ENCODE measurements at regions not wholly inside any gene's neighbourhood (a gene's known extent, or its start where the extent isn't known, plus 50 kb on each side); places are given as distances from the start of the nearest gene placed in this dataset.
"Not testable (repeated sequence)": the region's sequence is repeated elsewhere in the genome, so short reads cannot be mapped to it uniquely, and the experiment has no call there.

DNA sequence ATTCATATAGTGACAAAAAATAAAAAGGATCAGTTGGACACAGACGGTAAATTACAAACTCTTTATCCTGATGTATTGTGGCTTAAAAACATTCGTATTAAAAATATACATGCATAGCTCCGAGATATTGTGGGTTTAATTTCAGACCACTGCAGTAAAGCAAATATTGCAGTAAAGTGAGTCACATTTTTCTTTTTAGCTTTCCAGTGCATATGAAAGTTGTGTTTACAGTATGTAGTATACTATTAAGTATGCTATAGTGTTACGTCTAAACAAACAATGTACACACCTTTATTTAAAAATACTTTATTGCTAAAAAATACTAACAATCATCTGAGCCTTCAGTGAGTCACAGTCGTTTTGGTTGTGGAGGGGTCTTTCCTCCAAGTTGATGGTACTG lies 551.8 kb downstream of the CETN3 start:
- DNase-seq: no peak

DNA sequence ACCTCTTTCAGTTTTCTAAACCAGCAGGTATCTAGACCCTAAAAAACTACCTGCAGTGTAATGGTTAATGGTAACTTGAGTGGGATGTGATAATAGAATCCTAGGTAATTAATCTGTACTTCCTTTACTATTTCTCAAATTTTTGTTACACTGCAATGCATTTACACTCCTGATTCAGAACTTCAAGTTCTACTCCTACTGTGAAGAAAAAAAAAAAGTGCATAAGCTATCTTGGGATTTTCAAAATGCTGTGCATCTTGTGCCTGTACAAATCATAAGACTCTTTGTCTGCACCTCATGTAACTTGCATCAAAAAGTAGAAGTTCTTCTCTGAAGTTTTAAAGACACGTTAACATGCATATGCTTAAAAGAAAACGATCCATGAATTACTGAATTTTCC lies 554.1 kb downstream of the CETN3 start:
- DNase-seq: no peak

DNA sequence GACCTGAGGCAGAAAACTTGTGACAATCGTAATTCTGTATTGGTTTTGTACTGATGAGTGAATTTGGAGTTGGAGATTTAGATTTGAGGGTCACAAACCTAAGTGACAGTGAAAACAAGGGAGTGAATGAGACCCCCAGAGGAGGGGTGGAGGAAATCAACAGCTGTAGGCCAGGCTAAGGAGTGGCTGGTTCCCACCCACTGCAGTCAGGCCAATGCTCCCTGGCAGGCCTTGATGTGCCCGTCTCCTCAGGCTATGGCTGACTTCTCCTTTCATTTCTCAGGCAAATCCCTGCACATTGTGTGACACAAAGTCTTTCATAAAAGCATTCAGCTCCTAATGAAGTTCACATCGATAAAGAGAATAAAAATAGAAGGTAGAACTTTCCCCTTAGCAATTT lies 557.6 kb downstream of the CETN3 start:
- DNase-seq: no peak

DNA sequence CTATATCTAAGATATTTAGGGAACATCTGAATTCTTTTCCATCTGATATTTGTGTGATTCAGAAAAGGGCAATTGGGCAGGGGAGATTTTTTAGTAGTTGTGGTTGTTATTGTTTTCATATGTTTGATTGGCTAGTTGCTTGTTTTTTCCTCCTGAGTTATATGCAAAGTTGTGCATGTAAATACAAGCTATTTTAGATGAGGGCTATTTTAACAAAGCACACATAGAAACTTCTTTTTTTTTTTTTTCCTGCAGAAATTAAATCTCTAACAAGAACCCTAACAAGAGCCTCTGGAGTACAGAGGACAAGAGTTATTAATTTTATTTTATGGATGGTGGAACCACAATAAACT lies 559.1 kb downstream of the CETN3 start:
- no peak for DNase-seq

DNA sequence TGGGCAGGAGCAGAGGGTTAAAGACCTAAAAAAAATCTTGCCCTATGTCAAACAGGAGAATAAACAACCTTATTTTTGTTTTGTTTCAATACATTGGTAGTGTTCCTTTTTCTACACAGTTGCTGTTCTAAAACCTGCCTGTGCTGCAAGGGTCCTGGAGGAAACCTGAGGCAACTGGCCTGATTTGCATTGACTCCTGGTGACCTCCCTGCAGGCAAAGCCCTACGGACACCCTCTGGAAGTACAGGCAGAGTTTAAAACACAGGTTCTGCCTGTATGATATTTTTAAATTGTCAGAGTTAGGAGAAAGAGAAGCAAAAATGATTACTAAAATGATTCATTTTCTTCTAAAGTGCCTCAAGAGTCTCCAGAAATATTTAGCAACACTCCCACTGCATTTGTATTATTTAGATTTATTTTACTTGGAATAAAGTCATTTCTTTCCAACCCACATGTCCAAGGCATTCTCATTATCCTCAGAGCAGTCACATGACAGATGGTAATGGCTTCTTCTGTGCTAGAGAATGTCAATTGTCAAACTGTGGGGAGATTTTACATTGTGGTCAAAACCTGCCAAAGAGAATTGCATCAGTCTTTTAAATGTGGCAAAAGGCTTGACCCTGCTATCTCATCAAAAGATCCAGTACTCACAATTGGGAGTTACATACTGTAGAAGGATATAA lies 559.6 kb downstream of the CETN3 start:
- peak in 1 of 58 donors; percentile 3 for DNase-seq

DNA sequence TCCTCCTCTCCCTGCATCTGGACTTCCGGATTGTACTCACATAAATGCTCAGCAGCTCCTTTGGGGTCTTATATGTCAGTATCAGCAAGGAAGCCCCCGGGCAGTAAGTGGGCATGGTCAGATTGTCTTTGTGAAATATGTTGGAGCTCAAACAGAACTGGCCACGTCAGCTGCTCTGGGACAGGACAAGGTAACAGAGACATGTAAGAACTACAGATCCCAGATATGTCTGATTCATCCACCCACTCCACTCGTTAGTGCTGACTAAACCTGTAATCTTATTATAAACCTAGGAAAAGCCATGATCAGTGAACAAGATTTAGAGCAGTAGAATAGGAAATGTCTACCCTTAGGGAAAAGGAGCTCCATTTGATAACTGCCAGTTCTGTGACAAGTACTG lies 561.8 kb downstream of the CETN3 start:
- DNase-seq: no peak

DNA sequence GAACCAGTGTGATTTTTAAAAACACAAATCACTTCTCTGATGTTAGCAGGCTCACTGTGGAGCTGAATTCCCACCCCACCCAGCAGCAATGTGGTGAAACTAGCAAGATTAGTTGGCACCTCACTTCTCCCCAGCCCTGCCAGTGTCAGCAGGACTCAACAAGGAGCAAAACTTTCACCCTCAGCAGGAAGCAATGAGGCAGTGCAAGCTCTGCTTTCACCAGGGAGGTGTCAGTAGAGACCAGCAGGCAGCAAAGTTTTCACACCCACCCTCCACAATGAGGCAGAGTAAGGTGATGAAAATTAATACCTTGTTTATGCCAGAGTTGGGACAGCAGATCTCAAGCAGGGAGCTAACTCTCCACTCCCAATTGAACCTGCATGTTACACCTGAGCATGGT lies 565.0 kb downstream of the CETN3 start:
- DNase-seq: no peak

DNA sequence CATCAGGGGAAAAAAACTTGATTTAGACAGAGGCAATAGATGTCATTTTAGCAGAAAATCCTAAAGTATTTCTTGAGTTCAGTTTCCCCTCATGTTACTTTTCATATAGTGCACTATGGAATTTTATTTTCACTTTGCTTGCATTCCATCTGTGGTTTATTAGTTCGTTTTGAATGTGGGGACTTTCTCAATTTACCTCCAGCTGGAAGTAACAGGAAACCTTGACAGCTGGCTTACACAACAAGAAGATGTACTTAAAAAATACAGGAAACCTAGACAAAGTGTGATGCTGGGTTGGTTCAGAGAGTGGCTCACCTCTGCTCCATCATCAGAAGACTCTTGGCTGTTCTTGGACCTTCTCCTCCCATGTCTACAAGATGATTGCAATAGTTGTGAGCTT lies 567.0 kb downstream of the CETN3 start:
- DNase-seq: no peak

DNA sequence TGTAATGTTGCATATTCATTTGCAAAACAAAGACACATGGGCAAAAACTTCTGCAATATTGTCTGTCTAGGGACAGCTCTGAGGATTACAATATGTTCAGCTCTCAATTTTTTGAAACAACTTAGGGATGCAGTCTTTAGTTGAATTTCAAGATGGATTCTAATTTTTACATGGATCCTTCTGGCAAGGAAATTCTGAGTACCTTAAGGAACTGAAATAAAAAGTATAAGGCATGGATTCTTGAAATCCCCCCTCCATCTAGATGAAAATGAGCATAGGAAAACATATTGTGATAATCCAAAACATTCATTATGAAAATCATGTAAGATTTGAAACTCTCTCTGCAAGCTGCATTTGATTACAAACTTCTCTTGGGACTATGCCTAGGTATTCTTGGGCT lies 568.6 kb downstream of the CETN3 start:
- no peak for DNase-seq

DNA sequence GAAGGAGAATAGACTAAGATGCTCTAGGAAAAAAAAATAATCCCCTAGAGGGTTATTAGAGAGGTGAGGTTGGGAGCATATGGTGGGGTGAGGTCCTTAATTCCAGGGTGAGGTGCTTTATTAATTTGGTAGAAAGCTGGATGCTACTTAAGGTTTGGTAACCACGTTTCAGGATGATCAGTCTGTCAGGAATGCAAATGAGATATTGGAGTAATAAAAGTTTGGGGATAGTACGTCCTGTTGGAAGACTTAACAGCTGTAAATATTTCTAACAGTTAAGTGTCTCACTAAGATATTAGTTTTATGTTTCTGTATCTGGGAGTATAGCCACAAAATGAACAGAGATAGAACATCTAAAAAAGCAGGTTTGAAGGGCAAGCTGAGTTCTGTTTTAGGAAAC lies 578.9 kb downstream of the CETN3 start:
- no peak for DNase-seq

DNA sequence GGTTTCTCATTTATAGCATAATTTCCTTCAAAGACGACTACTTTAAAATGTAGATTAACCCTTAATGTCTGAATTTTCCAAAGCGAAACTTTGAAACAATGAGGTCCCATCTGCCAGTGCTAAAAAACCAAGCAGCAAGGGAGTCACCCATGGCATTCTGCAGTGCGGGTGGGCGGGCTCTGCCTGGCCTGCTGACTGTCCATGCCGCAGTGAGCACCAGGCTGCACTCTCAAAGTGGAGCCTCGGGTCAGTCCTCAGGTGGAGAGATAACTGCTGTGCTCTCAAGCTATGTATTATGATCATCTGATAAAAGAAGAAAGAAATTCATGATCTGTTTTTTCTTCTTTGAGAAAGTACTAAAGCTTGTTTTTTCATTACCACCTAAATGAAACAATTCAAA lies 581.6 kb downstream of the CETN3 start:
- DNase-seq: no peak

DNA sequence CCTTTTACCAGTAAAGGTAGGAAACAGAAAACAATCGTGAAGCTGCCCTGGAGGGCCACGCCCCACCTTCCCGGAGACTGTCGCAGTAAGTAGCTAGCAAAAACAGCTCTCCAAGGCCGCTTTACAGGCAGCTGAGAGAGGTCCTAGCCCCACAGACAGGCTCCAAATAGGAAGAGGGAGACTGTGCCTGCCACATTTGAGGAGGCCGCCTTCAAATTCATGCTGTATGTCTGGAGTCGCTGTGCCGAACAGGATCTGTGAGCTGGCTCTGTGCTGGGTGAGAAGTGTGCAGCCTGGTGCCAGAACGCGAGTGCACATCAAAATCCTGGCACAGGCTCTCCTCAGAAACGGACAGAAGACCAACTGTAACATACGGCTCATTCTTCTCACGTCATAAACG lies 582.2 kb downstream of the CETN3 start:
- peak in 25 of 58 donors; percentile 1 to 62 (median 16) for DNase-seq

DNA sequence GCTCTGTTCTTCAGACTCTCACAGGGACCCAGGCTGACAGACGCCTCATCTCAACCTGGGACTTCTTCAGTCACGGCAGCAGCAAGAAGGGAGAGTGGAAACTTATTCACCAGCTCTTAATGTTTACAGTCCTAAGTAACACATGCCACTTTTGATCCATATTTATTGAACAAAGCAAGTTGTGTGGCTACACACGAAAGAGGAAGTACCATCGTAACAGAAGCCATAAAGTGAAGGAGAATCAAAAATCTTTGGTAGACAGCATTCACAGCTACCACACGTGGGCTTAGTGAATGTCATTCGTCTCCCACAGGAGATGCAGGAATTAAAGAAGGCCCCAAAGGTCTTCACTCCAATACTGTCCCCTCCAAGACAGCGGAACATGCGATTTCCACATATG lies 582.6 kb downstream of the CETN3 start:
- no peak for DNase-seq

DNA sequence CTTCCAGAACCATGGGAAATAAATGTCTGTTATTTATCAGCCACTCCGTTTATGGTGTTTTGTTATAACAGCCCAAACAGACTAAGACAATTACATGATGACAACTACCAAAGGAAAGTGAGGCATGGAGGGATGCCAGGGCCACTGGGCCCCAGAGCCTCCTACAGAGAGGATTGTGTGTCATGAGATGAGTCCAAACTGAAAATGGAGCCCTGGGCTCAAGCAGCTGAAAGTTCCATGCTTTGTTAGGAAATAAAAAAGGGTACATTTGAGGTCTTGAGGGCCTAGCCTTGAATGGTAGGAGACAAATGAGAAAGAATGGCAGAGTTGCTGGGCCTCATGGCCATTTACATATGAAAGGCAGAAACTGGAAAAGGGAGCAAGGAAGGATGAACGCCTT lies 586.5 kb downstream of the CETN3 start:
- DNase-seq: no peak

DNA sequence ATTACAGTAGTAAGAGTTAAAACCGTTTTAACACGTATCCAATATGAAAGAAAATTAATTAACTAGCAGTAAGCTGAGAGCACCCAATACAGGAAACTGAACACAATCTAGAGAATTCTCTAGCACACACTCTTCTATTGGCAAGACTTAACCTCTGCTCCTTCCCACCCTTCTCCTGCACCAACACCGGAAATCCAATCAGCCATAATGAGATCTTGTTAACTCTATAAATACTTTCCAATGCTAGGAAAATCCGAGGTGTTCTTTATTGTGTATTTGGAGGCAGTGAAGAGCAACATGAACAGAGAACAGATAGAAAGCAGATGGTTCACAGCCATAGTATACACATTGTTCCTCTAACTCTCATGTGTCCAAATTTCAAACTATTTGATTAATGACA lies 591.7 kb downstream of the CETN3 start:
- DNase-seq: no peak

DNA sequence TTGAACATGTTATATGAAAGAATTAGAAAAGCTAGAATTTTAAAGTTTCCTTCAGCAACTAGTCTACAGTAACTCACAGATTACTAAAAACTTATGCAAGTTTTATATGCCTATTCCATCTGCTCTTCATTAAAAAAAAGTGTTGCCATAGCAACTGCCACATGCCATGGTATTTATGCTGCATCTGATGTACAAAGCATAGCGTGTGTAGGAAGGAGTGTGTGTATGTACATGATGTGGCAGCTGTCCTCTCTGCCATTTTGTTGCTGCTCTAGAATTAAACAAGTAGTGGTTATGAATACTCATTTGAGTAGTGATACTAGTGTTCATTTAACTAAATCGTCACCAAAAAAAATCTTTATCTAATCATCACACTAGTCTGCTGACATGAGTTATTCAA lies 593.5 kb downstream of the CETN3 start:
- DNase-seq: peak in 18 of 58 donors; percentile 1 to 73 (median 4)

DNA sequence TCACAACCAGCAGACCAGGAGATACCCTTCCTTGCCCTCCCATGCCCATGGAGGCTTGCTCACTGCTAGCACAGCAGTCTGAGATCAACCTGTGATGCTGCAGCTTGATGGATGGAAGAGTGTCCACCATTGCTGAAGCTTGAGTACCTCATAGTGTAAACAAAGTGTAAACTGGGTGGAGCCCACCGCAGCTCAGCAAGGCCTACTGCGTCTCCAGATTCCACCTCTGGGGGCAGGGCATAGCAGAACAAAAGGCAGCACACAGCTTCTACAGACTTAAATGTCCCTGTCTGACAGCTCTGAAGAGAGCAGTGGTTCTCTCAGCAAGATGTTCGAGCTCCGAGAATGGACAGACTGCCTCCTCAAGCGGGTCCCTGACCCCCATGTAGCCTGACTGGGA lies 608.8 kb downstream of the CETN3 start:
- not testable (repeated sequence) for DNase-seq

DNA sequence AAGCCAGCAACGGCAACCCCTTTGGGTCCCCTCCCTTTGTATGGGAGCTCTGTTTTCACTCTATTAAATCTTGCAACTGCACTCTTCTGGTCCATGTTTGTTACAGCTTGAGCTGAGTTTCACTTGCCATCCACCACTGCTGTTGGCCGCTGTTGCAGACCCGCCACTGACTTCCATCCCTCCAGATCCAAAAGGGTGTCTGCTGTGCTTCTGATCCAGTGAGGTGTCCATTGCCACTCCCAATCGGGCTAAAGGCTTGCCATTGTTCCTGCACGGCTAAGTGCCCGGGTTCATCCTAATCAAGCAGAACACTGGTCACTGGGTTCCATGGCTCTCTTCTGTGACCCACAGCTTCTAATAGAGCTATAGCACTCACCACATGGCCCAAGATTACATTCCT lies 615.1 kb downstream of the CETN3 start:
- DNase-seq: not testable (repeated sequence)

DNA sequence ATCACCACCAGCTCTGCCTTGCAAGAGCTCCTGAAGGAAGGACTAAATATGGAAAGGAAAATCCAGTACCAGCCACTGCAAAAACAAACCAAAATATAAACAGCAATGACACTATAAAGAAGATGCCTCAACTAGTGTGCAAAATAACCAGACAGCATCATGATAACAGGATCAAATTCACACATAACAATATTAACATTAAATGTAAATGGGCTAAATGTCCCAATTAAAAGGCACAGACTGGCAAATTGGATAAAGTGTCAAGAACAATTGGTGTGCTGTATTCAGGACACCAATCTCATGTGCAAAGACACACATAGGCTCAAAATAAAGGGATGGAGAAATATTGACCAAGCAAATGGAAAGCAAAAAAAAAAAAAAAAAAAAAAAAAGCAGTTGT lies 629.8 kb downstream of the CETN3 start:
- not testable (repeated sequence) for DNase-seq

DNA sequence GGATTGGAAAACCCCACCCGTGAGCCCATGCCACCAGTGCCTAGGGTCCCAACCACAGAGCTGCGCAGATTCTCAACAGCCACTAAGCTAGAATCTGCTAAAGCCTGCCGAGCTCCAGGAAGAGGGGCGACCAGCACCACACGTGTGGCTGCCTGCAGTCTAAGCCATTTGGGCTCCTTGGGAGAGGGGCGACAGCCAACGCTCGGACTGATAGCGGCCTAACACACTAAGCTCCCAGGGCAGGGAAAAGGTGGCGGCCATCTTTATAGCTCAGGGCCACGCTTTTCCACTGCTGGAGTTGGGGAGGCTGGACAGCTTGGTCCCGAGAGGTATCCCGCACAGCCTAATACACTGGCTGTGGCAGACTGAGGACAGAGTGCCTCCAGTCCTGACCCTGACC lies 631.8 kb downstream of the CETN3 start:
- no peak for DNase-seq

DNA sequence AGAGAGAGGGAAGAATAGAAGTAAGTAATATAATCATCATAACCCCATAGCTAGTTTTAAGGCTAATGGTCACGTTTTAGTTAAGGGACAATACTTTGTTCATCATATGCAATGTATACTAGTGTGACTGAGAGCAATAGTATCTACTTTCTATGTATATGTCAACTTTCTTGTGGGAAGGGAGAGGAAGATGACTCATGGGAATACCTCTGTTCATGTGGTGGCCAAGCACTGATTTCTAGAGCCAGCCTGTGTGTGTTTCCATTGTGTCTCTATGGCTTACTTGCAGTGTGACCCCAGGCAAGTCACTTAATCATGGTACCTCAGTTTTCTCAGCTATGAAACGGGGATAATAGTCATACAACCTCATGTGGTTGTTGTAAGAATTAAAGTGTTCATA lies 639.6 kb downstream of the CETN3 start:
- no peak for DNase-seq

DNA sequence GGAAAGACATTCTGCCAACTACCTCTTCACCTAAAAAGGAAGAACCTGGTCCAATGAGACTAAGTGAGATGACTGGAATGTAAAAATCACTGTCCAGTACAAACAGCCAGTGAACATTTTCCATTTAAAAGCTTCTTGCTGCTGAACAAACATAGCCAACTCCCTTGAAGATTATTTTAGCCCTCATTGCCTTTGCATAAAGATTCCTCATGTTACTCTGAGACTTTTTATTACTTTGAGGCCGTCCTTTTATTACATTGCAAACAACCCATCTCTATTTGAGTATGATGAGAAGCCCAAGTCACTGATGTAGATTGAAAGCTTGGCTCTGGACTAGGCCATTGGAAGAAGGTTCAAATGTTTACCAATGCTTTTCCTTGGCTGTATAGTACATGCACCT lies 649.8 kb downstream of the CETN3 start:
- no peak for DNase-seq

DNA sequence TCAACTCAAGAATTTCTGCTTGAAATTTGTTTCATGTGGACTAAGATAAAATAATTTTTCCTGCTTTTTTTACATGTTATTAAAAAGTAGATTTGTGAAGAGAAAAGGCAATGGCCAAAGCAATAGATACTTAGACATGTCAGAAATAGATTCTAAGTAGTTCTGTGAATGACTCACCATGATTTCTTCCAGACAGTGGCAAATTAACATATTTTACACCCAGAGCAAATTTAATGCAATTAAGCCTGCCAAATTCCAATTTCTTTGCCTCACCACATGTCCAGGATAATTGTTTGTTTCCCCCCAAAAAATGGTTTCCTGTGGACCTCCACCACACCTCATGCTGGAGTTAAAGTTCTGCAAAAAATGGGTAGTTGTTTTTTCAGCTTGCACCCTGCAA lies 651.4 kb downstream of the CETN3 start:
- DNase-seq: peak in 2 of 58 donors; percentile 4 to 12

DNA sequence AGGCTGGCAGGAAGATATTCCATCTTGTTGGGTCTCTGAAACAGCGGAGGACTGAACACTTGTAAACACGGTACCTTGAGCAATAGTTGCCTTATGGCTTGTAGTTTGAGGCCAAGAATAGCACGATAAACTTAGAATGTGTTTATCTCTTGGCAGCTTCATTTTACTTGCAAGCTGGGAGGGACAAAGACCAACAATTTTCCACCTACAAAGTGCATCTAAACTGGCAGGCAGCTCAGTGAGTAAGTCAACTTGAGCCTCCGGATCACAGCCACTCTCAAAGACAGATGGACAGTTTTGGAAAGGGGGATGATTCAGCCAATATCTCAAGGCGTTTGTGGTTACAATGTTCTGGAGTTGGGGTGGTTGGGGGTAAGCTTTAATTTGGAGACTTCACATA lies 652.6 kb downstream of the CETN3 start:
- peak in 9 of 58 donors; percentile 2 to 62 (median 9) for DNase-seq

Data from anterior cingulate cortex (tissue), 58 donors.